Activated naive CD4-positive, alpha-beta T cell treated with anti-CD3 and anti-CD28 coated beads for 36 hours (primary cell): ENCODE measurements at regions not wholly inside any gene's neighbourhood (a gene's known extent, or its start where the extent isn't known, plus 50 kb on each side); places are given as distances from the start of the nearest gene placed in this dataset.

Source experiments
- CTCF ChIA-PET: fragments of 350-600 bp; sonication (Branson Sonifier 250); formaldehyde crosslinking; loops from one replicate; lab custom pipeline; 2021; ENCODE audit warnings: antibody characterized with exemption; lab: Charles Lee
- DNase-seq: peaks from one replicate; pipeline ENCODE4 v3.0.0-alpha.2; 2020
- H3K27ac Mint-ChIP-seq: one replicate; pipeline ENCODE4 v1.8.0; 2021; ENCODE audit warnings: mild to moderate bottlenecking, mixed read lengths
- H3K27me3 Mint-ChIP-seq: one replicate; pipeline ENCODE4 v1.8.0; 2021; ENCODE audit warnings: low read depth, mixed read lengths
- H3K36me3 Mint-ChIP-seq: one replicate; pipeline ENCODE4 v1.8.0; 2021; ENCODE audit warnings: low read depth, mixed read lengths
- H3K4me1 Mint-ChIP-seq: one replicate; pipeline ENCODE4 v1.8.0; 2021; ENCODE audit warnings: low read depth, mixed read lengths
- H3K4me3 Mint-ChIP-seq: one replicate; pipeline ENCODE4 v1.8.0; 2021; ENCODE audit warnings: mild to moderate bottlenecking, moderate library complexity, mixed read lengths
- H3K9me3 Mint-ChIP-seq: one replicate; pipeline ENCODE4 v1.8.0; 2021; ENCODE audit warnings: mixed read lengths
- intact Hi-C: fragments of 100-400 bp; cut with micrococcal nuclease; formaldehyde crosslinking; loops from one replicate; pipeline ENCODE4 v1.15.1; 2023

DNA sequence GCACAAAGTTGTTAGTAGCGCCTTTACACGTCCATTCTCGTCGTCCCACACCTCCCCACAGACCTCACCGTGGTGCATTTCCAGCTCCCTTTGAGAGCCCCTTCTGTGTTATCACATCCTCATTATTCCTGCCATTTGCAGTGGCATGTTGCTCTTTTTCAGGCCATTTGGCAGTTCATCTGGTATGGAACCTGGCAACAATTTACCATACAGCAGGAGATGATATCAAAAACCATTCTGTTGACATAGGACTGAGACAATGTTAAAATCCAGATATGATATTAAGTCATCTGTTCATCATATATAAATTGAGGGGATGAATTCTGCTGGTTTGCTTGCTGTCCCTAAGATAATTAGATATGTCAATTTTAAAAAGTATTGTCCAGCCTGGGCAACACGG lies 83.0 kb downstream of the TMEM174 start:
- Mint-ChIP-seq H3K27me3 (peaks cover 52% of the 10 kb centered on the region), H3K4me3 (no peak overlapping the region), H3K36me3 (no peaks in the 10 kb centered on the region), H3K9me3 (peaks cover 3% of the 10 kb centered on the region), H3K27ac (no peak overlapping the region), H3K4me1 (no peaks in the 10 kb centered on the region)
- CTCF ChIA-PET: interaction anchor here (0.6 kb wide), 1 partner anchor 15 kb away, joined by 3 read pairs; no protein-coding TSS in a partner anchor
- intact Hi-C loops: no loop called here
- no peak for DNase-seq

DNA sequence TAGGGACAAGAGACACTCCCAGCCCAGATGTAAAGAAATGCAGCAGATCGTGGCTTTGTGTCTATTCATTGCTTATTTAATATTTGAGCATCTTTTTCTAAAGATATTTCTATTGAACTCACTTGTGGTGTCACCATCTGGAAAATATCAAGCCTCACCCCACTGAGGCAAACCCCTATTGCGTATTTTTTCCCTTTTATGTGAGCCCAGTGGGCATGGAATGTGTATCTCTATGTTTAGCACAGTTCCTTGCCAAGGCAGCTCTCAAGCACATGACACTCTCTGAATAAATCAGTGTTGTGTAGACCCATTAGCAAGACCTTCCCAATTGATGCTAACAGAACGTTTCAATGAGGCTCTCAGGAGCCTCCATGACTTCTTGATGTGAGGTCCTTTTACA lies 81.6 kb downstream of the TMEM174 start:
- DNase-seq: no peak
- Mint-ChIP-seq H3K4me3 (no peak overlapping the region), H3K9me3 (peaks cover 3% of the 10 kb centered on the region), H3K27me3 (peaks cover 54% of the 10 kb centered on the region), H3K4me1 (no peaks in the 10 kb centered on the region), H3K27ac (no peak overlapping the region), H3K36me3 (no peaks in the 10 kb centered on the region)
- CTCF ChIA-PET: no interaction called here
- intact Hi-C loops: no loop called here

GRCh38 chr5:73253047-73253660 lies 80.2 kb downstream of the TMEM174 start:
- Mint-ChIP-seq H3K27ac (no peak overlapping the region), H3K9me3 (peaks cover 3% of the 10 kb centered on the region), H3K27me3 (peaks cover 47% of the 10 kb centered on the region), H3K4me3 (no peak overlapping the region), H3K4me1 (no peaks in the 10 kb centered on the region), H3K36me3 (no peaks in the 10 kb centered on the region)
- CTCF ChIA-PET: no interaction called here
- intact Hi-C loops: no loop called here
- no peak for DNase-seq

DNA sequence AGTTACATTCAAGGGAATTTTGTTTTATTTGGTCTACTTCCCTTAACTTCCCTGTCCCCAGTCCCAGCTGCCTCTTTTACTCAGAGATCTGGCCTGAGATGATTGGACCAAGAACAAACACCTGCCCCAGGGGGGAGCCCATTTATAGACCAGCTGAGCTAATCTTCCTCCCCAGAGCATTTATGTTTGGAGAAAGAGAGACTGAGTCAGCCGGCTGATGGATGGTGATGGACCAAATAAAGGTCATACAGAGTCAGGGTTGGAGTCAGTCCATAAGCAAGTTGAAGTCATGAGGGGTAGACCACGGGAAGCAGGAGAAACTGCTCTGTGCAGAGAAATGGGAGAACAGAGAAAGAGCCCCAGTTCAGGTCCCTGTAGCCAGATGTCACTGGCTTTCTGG lies 77.7 kb downstream of the TMEM174 start:
- Mint-ChIP-seq H3K27me3 (peaks cover 52% of the 10 kb centered on the region), H3K9me3 (no peaks in the 10 kb centered on the region), H3K4me3 (no peak overlapping the region), H3K4me1 (peaks cover 4% of the 10 kb centered on the region), H3K27ac (no peak overlapping the region), H3K36me3 (no peaks in the 10 kb centered on the region)
- no peak for DNase-seq
- intact Hi-C loops: no loop called here
- CTCF ChIA-PET: no interaction called here

- no peaks in the 10 kb centered on the region for H3K9me3 Mint-ChIP-seq
- CTCF ChIA-PET: interaction anchor here (1.0 kb wide), 1 partner anchor 42 kb away, joined by 3 read pairs; no protein-coding TSS in a partner anchor
Observed at GRCh38 chr5:73242735-73243134, 69.7 kb downstream of the TMEM174 start.

GRCh38 chr5:73238873-73239272 lies 65.9 kb downstream of the TMEM174 start:
- no peak for DNase-seq
- no peaks in the 10 kb centered on the region for H3K4me1 Mint-ChIP-seq
- H3K27ac Mint-ChIP-seq: no peak overlapping the region
- no peak overlapping the region for H3K4me3 Mint-ChIP-seq
- CTCF ChIA-PET: no interaction called here
- intact Hi-C loops: no loop called here
- H3K36me3 Mint-ChIP-seq: no peaks in the 10 kb centered on the region
- peaks cover 34% of the 10 kb centered on the region for H3K27me3 Mint-ChIP-seq
- no peaks in the 10 kb centered on the region for H3K9me3 Mint-ChIP-seq

More at GRCh38 chr5:73242735-73243134, 69.7 kb downstream of the TMEM174 start:
- Mint-ChIP-seq H3K27ac (no peak overlapping the region), H3K4me3 (no peak overlapping the region), H3K36me3 (no peaks in the 10 kb centered on the region), H3K27me3 (peaks cover 23% of the 10 kb centered on the region), H3K4me1 (peaks cover 4% of the 10 kb centered on the region)
- no peak for DNase-seq
- intact Hi-C loops: no loop called here

DNA sequence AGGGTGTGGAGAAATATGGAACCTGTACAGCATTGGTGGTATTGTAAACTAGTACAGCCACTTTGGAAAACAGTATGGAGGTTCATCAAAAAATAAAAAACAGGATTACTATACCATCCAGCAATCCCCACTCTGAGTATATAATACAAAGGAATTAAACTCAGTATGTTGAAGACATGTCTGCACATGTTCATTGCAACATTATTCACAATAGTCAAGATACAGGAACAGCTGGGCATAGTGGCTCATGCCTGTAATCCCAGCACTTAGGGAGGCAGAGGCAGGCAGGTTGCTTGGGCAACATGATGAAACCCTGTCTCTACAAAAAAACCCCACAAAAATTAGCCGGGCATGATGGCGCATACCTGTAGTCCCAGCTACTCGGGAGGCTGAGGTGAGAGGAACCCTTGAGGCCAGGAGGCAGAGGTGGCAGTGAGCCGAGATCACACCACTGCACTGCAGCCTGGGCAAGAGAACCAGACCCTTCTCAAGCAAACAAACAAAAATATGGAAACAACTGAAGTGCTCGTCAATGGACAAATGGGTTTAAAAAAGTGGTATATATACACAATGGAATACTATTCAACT lies 63.6 kb downstream of the TMEM174 start:
- Mint-ChIP-seq H3K4me1 (peaks cover 16% of the 10 kb centered on the region), H3K27me3 (peaks cover 47% of the 10 kb centered on the region), H3K4me3 (no peak overlapping the region), H3K36me3 (no peaks in the 10 kb centered on the region), H3K27ac (no peak overlapping the region), H3K9me3 (no peaks in the 10 kb centered on the region)
- DNase-seq: no peak
- CTCF ChIA-PET: no interaction called here
- intact Hi-C loops: no loop called here

DNA sequence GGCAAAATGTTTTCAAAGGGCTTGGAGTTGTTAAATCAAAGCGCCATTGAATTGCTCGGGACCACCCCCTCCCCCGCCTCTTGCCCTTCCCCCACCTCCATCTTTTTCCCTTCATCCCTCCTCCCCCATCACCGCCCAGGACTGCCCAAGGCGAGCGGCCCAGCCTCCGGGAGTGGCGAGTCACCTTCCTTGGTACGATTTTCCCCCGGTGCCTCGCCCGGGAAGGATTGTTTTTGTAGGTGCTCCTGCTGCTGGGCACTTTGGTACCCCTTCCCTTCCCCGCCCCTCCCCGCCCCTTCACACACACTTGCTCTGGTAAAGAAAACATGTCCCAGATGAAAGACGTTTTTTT lies 61.2 kb downstream of the TMEM174 start:
- no peaks in the 10 kb centered on the region for H3K9me3 Mint-ChIP-seq
- H3K4me1 Mint-ChIP-seq: peaks cover 24% of the 10 kb centered on the region
- H3K36me3 Mint-ChIP-seq: no peaks in the 10 kb centered on the region
- H3K27me3 Mint-ChIP-seq: peaks cover 67% of the 10 kb centered on the region
- no peak for DNase-seq
- intact Hi-C loops: loop anchor here (5.0 kb wide), 2 partner anchors 68 to 218 kb away; no protein-coding TSS in a partner anchor
- H3K4me3 Mint-ChIP-seq: no peak overlapping the region
- CTCF ChIA-PET: no interaction called here
- no peak overlapping the region for H3K27ac Mint-ChIP-seq

DNA sequence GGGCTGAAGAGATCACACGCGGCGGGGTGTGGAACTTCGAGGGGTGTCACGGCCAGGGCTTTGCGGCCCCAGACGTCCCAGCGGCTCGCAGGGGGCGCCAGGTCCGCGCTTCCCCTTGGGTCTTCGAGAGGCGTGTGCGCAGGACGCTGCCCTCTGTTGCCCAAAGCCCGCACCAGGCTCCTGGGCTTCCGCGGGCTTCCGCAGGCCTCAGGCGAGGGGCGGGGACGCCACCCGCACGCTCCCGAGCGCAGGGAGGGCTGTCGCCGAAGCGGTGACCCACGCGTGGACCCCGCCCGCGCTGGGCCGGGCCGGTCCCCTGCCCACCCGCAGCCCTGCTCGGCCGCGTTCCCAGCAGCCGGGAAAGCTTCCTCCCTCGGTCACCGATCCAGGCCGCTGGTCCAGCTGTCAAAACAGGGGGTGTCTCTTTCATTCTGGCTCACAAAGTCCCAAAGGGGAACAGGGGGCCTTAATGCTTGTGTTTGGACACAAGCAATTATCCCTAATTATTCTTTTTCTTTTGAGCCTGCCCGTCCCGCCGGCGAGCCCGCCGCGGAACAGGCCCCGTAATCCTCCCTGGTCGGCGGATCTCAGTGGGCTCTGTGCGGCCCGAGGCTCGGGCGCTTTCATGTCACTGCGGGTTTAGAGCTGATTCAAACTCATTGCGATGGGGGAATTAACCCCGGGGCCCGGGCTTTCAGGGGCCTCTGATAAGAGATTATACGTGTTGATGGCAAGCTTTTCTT lies 60.6 kb downstream of the TMEM174 start:
- DNase-seq: peak; percentile 34
- Mint-ChIP-seq H3K4me3 (no peak overlapping the region), H3K27me3 (peaks cover 70% of the 10 kb centered on the region), H3K4me1 (peaks cover 24% of the 10 kb centered on the region), H3K36me3 (no peaks in the 10 kb centered on the region), H3K9me3 (no peaks in the 10 kb centered on the region), H3K27ac (no peak overlapping the region)
- intact Hi-C loops: loop anchor here (2.0 to 5.0 kb wide), 3 partner anchors 17 to 219 kb away; no protein-coding TSS in a partner anchor
- CTCF ChIA-PET: no interaction called here

GRCh38 chr5:73233053-73233460 lies 60.1 kb downstream of the TMEM174 start:
- no peak overlapping the region for H3K27ac Mint-ChIP-seq
- CTCF ChIA-PET: interaction anchor here (1.2 kb wide), 1 partner anchor 17 kb away, joined by 3 read pairs; no protein-coding TSS in a partner anchor

GRCh38 chr5:73232266-73233041 lies 59.5 kb downstream of the TMEM174 start:
- Mint-ChIP-seq H3K9me3 (no peaks in the 10 kb centered on the region), H3K4me1 (peaks cover 24% of the 10 kb centered on the region), H3K4me3 (peak overlapping the region; percentile 29), H3K36me3 (no peaks in the 10 kb centered on the region), H3K27me3 (peaks cover 77% of the 10 kb centered on the region), H3K27ac (no peak overlapping the region)
- intact Hi-C loops: loop anchor here (2.0 to 5.0 kb wide), 3 partner anchors 16 to 220 kb away; no protein-coding TSS in a partner anchor
- CTCF ChIA-PET: interaction anchor here (1.2 kb wide), 1 partner anchor 16 kb away, joined by 3 read pairs; no protein-coding TSS in a partner anchor
- peak; percentile 10 for DNase-seq

More at GRCh38 chr5:73233053-73233460, 60.1 kb downstream of the TMEM174 start:
- Mint-ChIP-seq H3K9me3 (no peaks in the 10 kb centered on the region), H3K4me1 (peaks cover 24% of the 10 kb centered on the region), H3K27me3 (peaks cover 76% of the 10 kb centered on the region), H3K4me3 (peak overlapping the region; percentile 29), H3K36me3 (no peaks in the 10 kb centered on the region)
- intact Hi-C loops: loop anchor here (2.0 to 5.0 kb wide), 3 partner anchors 16 to 219 kb away; no protein-coding TSS in a partner anchor
- DNase-seq: no peak
